GM23338 (cell line): ENCODE measurements at regions not wholly inside any gene's neighbourhood (a gene's known extent, or its start where the extent isn't known, plus 50 kb on each side); places are given as distances from the start of the nearest gene placed in this dataset.

Source experiments
- ATAC-seq: fragments of 200-7000 bp; cut with Tn5 transposase; 3 replicates; pipeline ENCODE4 v1.9.1; 2020
- DNase-seq: peaks from one replicate; pipeline ENCODE4 v3.0.0-alpha.2; 2015; ENCODE audit warnings: low spot score
- H2AFZ ChIP-seq: fragments of 200-600 bp; sonication (generic); 2 replicates; pipeline ENCODE4 v1.8.0; 2016; ENCODE audit warnings: antibody characterized with exemption, mild to moderate bottlenecking, moderate library complexity
- H3F3A ChIP-seq: fragments of 200-600 bp; sonication (generic); replicated peaks from 2 replicates; pipeline ENCODE4 v1.8.0; 2017; ENCODE audit warnings: antibody characterized with exemption, mixed run types, low read depth
- H3K27ac ChIP-seq: fragments of 200-600 bp; sonication (generic); 2 replicates; pipeline ENCODE4 v1.6.1; 2016; ENCODE audit warnings: low read depth
- H3K27me3 ChIP-seq: fragments of 200-600 bp; sonication (generic); 2 replicates; pipeline ENCODE4 v1.8.0; 2016; ENCODE audit warnings: mild to moderate bottlenecking, mixed run types, moderate library complexity; ENCODE audit not compliant: insufficient read depth
- H3K36me3 ChIP-seq: fragments of 200-600 bp; sonication (generic); 2 replicates; pipeline ENCODE4 v1.8.0; 2016; ENCODE audit warnings: mild to moderate bottlenecking; ENCODE audit not compliant: insufficient read depth
- H3K4me1 ChIP-seq: fragments of 200-600 bp; sonication (generic); 2 replicates; pipeline ENCODE4 v1.8.0; 2016; ENCODE audit warnings: mild to moderate bottlenecking, moderate library complexity; ENCODE audit not compliant: insufficient read depth
- H3K4me2 ChIP-seq: fragments of 200-600 bp; sonication (generic); 2 replicates; pipeline ENCODE4 v1.7.1; 2017; ENCODE audit warnings: mixed run types
- H3K4me3 ChIP-seq: fragments of 200-600 bp; sonication (generic); 2 replicates; pipeline ENCODE4 v1.6.1; 2016; ENCODE audit warnings: mixed run types
- H3K79me2 ChIP-seq: fragments of 200-600 bp; sonication (generic); replicated peaks from 2 replicates; pipeline ENCODE4 v1.8.0; 2017; ENCODE audit warnings: mild to moderate bottlenecking; ENCODE audit not compliant: insufficient read depth
- H3K9me2 ChIP-seq: fragments of 200-600 bp; sonication (generic); 2 replicates; pipeline ENCODE4 v1.8.0; 2017; ENCODE audit not compliant: insufficient read depth
- H4K20me1 ChIP-seq: fragments of 200-600 bp; sonication (generic); replicated peaks from 2 replicates; pipeline ENCODE4 v1.8.0; 2017; ENCODE audit warnings: mild to moderate bottlenecking; ENCODE audit not compliant: insufficient read depth
- H3K27ac Mint-ChIP-seq: 2 replicates; pipeline ENCODE4 v1.8.0; 2020; ENCODE audit warnings: inconsistent platforms, mild to moderate bottlenecking, moderate library complexity, mixed read lengths
- H3K27me3 Mint-ChIP-seq: 3 replicates; pipeline ENCODE4 v1.8.0; 2022; ENCODE audit warnings: low read depth, mild to moderate bottlenecking, moderate library complexity, mixed read lengths, inconsistent platforms; ENCODE audit not compliant: insufficient read depth, poor library complexity
- H3K36me3 Mint-ChIP-seq: 3 replicates; pipeline ENCODE4 v1.8.0; 2021; ENCODE audit warnings: low read depth, mild to moderate bottlenecking, inconsistent platforms, moderate library complexity, mixed read lengths
- H3K4me1 Mint-ChIP-seq: 3 replicates; pipeline ENCODE4 v1.8.0; 2020; ENCODE audit warnings: mild to moderate bottlenecking, inconsistent platforms, mixed read lengths
- H3K4me3 Mint-ChIP-seq: 3 replicates; pipeline ENCODE4 v1.8.0; 2021; ENCODE audit warnings: moderate library complexity, mild to moderate bottlenecking, inconsistent platforms, mixed read lengths
- H3K9me3 Mint-ChIP-seq: 3 replicates; pipeline ENCODE4 v1.8.0; 2020; ENCODE audit warnings: moderate library complexity, mild to moderate bottlenecking, inconsistent platforms, mixed read lengths
- CREB1 ChIP-seq: fragments of 250-450 bp; sonication (Bioruptor Pico); IDR thresholded peaks from 2 replicates; pipeline ENCODE4 v1.5.0; 2020; ENCODE audit warnings: low read depth, mild to moderate bottlenecking, moderate library complexity
- CTCF ChIP-seq, 2 experiments: fragments of 200-600 bp in 1 of 2; sonication (generic) in 1 of 2; conservative IDR thresholded peaks; 2 replicates each; pipeline versions ENCODE4 v1.5.1 to v1.6.1; 2016 to 2017; ENCODE audit warnings: antibody characterized with exemption in 2 of 2, low read depth in 2 of 2, mild to moderate bottlenecking in 2 of 2, moderate library complexity in 1 of 2
- EZH2 ChIP-seq: fragments of 200-600 bp; sonication (generic); IDR thresholded peaks from one replicate; pipeline ENCODE4 v1.8.0; 2017; ENCODE audit warnings: antibody characterized with exemption, mild to moderate bottlenecking, low read depth; ENCODE audit not compliant: unreplicated experiment
- EZH2phosphoT487 ChIP-seq: fragments of 200-600 bp; sonication (generic); IDR thresholded peaks from one replicate; pipeline ENCODE4 v1.8.1; 2018; ENCODE audit warnings: antibody characterized with exemption; ENCODE audit not compliant: unreplicated experiment
- JUNB ChIP-seq: IDR thresholded peaks from one replicate; pipeline ENCODE4 v1.6.1; 2016; ENCODE audit warnings: antibody characterized with exemption; ENCODE audit not compliant: unreplicated experiment
- NANOG ChIP-seq: IDR thresholded peaks from 2 replicates; pipeline ENCODE4 v1.6.1; 2016; ENCODE audit warnings: antibody characterized with exemption, borderline replicate concordance
- POLR2AphosphoS5 ChIP-seq: IDR thresholded peaks from 2 replicates; pipeline ENCODE4 v1.6.1; 2016; ENCODE audit warnings: antibody characterized with exemption, low read depth
- STAT1 ChIP-seq: IDR thresholded peaks from one replicate; pipeline ENCODE4 v1.6.1; 2016; ENCODE audit warnings: antibody characterized with exemption; ENCODE audit not compliant: unreplicated experiment
- ZNF114 ChIP-seq: fragments of 250-450 bp; sonication (Bioruptor Pico); IDR thresholded peaks from 2 replicates; pipeline ENCODE4 v1.5.0; 2020; ENCODE audit warnings: mild to moderate bottlenecking, moderate library complexity

DNA sequence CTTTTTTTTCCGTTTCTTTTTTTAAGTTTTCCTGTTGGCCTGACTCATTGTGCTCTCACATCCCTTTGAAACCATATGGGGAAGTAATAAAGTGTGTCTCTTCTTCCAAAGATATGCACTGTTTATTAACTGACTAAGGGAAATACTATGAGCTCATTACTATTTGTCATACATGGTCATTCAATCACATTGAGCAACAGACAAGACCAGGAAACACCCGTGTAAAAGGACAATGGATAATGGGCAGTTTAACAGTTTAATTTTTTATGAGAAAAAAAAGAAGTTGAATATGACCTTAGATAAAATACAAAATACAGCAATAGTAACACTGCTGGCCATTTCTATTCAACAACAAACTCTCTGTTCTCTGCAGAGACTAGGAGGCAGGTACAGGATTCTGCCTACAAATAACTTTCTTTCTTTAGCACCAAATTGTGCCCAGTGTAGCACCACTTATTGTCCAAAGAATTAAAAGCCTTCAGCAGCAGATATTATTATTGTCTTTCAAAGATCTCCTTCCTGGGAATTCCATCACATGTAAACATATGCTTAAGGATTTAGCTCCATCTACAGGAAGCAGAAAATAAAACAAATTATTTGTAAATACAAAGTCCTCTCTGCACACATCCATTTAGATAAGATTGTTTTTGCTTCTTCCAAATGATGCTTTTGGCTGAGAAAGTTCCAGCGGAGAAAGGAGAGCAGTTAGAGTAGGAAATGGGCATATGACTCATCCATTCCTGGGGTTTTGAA, 55.0 kb upstream of the AKR1E2 start:
- Histone ChIP-seq H3K27ac (no peak overlapping the region), H4K20me1 (no peaks in the 10 kb centered on the region), H2AFZ (no peak overlapping the region), H3K4me2 (no peak overlapping the region), H3K36me3 (no peaks in the 10 kb centered on the region), H3F3A (no peaks in the 10 kb centered on the region), H3K4me3 (no peak overlapping the region), H3K27me3 (no peaks in the 10 kb centered on the region), H3K9me2 (no peaks in the 10 kb centered on the region), H3K79me2 (no peaks in the 10 kb centered on the region), H3K4me1 (peaks cover 23% of the 10 kb centered on the region)
- Mint-ChIP-seq H3K4me3 (no peak overlapping the region), H3K36me3 (no peaks in the 10 kb centered on the region), H3K27ac (no peak overlapping the region), H3K9me3 (no peaks in the 10 kb centered on the region), H3K27me3 (no peaks in the 10 kb centered on the region), H3K4me1 (peaks cover 27% of the 10 kb centered on the region)
- peak; percentile 13 for DNase-seq
- no peak for TF ChIP-seq EZH2phosphoT487
- TF ChIP-seq CTCF (conservative IDR thresholded peaks at IDR 0.05; ENCODE audit: low read depth in 2 of 2): peak in 1 of 2 experiments; percentile 39; a peak in 2 of 4 replicates
- TF ChIP-seq EZH2: no peak
- no peak for TF ChIP-seq STAT1
- TF ChIP-seq POLR2AphosphoS5: no peak
- ATAC-seq: no peak

DNA sequence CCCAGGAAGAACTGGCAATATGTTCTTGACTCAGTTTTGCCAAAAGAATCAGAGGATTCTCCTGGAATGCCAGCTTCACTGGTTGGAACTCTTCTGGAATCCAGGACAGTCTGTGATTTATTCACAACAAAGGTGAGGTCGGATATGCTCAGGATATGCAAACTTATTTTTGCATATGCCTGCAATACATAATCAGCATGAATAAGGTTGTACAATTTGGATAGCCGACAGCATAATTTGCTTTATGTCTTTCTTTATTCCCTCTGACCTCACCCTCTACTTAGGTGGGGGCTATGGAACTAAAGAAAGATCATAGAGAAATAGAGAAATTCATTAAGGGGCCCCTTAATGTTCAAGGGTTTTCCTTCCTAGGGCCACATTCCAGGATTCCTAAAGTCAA, 57.6 kb upstream of the AKR1E2 start:
- Histone ChIP-seq H3K27me3 (no peaks in the 10 kb centered on the region), H3K9me2 (no peaks in the 10 kb centered on the region), H3K27ac (no peak overlapping the region), H3K4me2 (no peak overlapping the region), H3K4me3 (no peak overlapping the region), H2AFZ (no peak overlapping the region), H3K79me2 (no peaks in the 10 kb centered on the region), H3K4me1 (peaks cover 23% of the 10 kb centered on the region), H4K20me1 (no peaks in the 10 kb centered on the region), H3F3A (no peaks in the 10 kb centered on the region), H3K36me3 (no peaks in the 10 kb centered on the region)
- Mint-ChIP-seq H3K4me3 (no peak overlapping the region), H3K27me3 (no peaks in the 10 kb centered on the region), H3K9me3 (no peaks in the 10 kb centered on the region), H3K27ac (no peak overlapping the region), H3K4me1 (peaks cover 27% of the 10 kb centered on the region), H3K36me3 (no peaks in the 10 kb centered on the region)
- DNase-seq (no peak), ATAC-seq (no peak)
- TF ChIP-seq ZNF114 (CRISPR knock-in tag) (no peak), CTCF (conservative IDR thresholded peaks at IDR 0.05; ENCODE audit: low read depth in 2 of 2) (no peak), JUNB (no peak), NANOG (no peak), EZH2phosphoT487 (no peak), STAT1 (no peak), CREB1 (CRISPR knock-in tag) (no peak)
